Stimulated activated CD8-positive, alpha-beta memory T cell treated with anti-CD3 and anti-CD28 coated beads, Interleukin-4, amount 100 ng/mL, for 48 hours (primary cell): ENCODE measurements at regions not wholly inside any gene's neighbourhood (a gene's known extent, or its start where the extent isn't known, plus 50 kb on each side); places are given as distances from the start of the nearest gene placed in this dataset.
A peak's percentile ranks its signal among the peaks of the same experiment; 100 is the strongest.

Experiments used
- DNase-seq: peaks from one replicate; pipeline ENCODE4 v3.0.0-alpha.2; 2020

DNA sequence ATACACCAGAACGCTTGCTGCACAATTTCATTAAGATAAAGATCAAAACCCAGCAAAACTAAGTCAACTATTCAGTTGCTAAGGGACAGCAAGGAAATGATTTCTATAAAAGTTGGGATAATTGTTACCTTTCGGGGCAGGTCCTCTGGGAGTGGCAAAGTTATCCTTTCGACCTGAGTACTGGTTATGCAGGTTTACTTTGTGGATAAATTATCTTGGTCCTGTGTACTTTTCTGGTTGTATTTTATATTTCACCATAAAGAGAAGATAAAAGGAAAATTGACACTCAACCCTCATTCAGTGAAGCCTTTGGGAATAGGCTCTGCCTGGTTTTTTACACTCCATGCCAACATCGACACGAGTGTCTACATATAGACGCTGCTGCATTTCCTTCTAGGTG, 146.5 kb downstream of the SYK start:
- no peak for DNase-seq

DNA sequence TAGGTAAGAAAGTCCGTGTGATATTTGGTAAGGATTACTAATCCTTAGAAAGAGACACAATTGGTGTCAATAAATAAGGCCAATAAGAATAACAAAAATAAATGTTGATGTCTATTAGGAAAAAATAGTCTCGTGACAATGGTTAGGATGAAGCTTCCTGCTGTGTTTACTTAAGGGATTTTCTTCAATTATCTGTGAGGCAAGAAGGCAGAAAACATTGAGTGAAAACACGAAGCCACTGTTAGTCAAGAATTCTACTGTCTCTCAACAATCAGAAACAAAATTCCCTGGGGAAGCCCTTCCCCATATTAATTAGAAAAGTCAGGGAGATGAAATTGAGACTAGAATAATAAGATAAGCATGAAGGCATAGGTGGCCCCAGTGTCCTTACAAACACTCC, 149.0 kb downstream of the SYK start:
- DNase-seq = no peak

DNA sequence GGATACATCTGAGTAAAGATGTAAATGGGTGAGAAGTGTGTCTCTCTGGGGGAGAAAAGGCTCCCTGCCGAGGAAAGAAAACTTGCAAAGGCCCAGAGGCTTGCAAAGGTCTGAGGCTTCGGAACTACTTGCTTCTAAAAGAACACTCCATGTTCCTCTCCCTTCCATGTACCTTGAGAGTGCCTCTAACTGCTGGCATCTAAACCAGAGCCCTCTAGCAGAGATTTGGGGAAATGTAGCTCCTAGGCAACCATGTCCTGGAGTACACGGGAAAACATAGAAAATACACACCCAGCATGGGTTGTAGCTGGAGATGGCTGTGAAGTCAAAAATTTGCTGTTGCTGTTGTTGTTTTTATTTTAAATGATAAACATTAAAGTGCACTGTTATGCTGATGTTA, 151.6 kb downstream of the SYK start:
- DNase-seq = no peak

DNA sequence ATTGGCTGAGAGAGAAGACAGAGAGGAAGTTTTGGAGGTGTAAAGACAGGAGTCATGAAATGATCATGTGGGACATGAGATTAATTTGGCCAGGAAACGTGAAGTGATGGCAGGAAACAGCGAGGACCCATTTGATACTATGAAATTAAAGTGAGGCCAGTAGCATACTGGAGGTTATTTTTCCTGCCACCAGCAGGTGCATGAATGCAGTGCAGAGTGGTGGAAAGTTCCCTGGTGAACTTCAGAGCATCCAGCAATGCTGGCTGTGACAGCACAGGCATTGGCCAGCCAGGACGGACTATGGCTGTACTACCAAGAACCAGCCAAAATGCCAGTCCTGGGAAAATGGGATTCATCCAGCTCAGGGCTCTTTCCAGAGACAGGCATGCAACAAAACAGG, 152.2 kb downstream of the SYK start:
- no peak for DNase-seq

DNA sequence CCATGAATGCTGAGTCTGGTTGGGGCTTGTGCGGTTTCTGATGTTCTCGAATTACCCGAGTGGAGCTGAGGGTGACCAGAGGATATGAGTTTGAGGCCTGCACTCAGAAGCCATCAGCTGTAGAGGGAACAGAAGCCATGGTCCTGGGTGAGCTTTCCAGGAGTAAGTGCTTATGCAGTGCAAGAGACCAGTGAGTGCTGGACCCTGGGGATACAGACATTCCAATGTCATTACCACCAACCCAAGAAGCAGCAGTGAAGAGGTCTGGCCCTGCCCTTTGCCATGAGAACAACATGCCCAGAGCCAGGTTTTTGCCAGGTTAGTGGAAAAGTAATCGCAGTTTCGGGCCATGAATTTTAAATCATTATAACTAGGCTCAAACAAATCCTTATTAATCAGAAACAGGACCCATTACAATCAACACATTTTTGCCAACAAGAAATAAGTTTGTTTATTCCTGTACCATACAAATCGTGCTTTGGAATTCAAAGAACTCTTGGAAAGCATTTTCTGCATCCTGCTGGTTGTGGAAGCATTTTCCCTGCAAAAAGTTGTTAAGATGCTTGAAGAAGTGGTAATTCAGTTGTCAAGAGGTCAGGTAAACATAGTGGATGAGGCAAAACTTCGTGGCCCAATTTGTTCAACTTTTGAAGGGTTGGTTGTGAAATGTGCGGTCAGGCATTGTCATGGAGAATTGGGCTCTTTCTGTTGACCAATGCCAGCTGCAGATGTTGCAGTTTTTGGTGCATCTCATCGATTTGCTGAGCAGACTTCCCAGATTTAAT, 154.6 kb downstream of the SYK start:
- no peak for DNase-seq

DNA sequence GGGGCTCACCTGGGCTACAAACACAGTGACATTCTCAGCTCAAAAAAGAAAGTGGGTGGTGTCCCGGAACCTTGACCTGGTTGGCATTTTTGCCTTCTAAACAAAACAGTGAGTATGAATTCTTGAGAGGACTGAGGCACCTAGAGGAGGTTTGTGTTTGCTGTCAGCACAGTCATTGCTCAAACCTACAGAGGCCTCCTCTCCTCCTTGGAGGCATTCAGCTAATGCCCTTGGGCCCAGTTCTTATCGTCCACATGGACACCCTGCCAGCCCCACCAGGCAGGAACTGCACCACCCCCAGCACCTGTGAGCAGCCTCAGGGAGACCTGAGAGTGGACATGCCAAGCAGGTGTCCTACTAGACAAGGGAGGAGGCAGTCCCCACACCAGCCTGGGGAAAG, 156.7 kb downstream of the SYK start:
- no peak for DNase-seq

DNA sequence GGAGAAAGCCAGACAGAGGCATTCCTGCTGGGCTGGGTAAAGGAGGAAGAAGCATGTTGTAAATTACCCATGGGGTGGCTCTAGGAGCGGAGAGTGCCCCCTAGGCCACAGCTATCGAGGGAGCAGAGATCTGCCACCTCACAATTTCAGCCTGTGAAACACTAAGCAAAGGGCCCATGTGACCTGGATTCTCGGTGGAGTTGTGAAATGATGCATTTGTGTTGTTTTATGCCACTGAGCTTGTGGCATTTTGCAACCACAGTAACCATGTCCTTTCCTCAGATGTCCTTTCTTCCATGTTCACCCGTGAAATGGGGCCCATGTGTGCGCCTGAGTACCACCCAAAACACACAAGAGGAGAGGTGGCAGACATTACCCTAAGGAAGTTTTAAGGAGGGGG, 159.3 kb downstream of the SYK start:
- no peak for DNase-seq

DNA sequence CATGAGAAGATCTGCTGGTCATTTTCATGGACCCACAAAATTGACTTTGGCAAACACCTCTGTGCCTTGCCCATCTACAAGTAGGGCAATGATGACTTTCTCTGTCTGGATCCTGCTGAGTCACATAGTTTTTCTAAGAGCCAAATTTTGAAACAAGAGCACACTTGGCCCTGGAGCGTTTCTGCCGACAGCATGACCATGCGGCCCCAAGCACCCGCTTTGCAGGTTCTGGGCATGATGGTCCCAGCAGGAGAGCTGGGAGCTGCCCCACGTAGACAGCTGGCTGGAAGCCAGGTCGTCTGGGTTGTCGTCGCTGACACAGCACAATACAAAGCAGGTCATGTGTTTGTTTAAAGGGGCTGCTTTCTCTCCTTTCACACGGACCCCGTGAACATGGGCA, 159.8 kb downstream of the SYK start:
- no peak for DNase-seq

DNA sequence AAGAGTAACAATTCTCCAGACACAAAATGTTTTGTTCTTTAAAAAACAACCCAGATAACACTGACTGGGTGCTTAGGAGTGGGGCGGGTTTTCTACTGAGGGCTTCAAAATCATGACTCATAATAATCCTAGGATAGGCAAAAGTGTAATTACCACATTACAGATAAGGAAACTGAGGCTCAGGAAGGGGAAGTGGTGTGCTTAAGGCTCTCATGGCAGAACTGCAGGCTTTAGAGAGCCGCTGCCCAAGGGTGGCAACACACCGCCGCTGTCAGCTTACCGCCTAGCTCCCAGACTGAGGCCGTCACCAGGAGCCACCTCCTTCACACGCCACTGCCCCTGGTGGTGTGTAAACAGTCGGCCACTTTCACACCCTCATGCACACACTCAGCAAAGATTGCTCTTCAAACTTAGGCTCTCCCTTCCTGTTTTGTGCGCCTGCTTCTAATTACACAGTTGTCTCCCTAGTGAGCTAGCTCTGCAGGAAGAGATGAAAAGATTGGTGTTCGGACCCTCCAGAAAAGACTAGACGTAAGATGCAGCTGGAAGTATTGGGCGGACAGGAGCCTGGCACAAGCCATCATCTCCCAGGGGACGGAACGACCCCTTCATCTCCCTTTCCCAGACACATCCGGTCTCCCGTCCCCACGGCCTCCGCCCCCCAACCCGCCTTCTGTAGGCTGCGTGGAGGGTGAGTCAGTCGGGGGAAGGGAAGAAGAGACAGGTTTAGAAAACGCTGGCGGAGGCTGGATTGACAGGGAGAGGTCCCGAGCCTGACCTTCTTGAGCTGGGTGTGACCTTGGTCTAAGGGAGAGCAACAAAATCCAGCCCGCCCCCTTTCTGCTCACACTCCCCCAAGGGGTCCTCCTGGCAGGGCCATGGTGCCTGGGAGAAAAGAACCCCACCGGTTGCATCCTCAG, 162.7 kb downstream of the SYK start:
- DNase-seq = peak; percentile 40

DNA sequence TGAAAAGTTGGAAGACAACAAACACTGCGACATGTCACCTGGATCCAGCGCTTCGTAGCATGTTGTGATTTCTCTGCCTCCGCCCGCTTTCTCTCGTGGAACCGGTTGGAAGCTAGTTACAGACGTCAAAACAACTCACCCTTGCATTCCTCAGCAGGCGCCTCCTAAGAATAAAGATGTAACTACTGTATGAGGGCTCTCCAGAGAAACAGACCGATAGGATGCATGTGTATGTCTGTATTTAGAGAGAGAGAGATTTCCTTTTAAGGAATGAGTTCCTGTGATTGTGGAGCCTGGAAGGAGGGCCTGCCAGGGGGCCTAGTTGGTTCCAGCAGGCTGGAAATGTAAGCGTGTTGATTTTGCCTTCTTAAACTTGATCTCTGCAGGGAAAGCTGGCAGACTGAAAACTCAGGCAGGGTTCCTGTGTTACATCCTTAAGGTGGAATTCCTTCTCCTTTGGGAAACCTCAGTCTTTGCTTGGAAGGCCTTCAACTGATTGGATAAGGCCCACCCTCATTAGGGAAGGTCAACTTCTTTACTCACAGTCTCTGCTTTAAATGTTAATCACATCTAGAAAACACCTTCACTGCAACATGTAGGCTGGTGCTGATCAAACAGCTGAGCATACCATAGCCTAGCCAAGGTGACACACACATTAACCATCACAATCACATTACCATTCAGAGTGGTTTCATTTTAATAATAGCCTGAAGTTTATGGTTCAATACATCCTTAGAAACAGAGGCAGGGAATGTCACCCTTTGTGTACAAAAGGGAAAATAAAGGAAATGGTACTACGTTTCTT, 163.8 kb downstream of the SYK start:
- no peak for DNase-seq

DNA sequence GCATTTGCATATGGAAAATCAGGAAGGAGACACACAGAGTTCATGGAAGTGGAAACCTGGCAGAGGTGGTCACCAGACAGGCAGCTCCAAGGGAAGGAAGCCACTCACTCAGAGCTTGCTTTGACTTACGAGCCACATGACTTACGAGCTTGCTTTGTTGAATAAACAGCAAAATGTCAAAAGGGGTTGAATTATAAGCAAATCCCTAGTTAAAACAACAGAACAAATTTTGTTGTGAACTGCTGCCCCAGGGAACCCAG, 164.3 kb downstream of the SYK start:
- no peak for DNase-seq

DNA sequence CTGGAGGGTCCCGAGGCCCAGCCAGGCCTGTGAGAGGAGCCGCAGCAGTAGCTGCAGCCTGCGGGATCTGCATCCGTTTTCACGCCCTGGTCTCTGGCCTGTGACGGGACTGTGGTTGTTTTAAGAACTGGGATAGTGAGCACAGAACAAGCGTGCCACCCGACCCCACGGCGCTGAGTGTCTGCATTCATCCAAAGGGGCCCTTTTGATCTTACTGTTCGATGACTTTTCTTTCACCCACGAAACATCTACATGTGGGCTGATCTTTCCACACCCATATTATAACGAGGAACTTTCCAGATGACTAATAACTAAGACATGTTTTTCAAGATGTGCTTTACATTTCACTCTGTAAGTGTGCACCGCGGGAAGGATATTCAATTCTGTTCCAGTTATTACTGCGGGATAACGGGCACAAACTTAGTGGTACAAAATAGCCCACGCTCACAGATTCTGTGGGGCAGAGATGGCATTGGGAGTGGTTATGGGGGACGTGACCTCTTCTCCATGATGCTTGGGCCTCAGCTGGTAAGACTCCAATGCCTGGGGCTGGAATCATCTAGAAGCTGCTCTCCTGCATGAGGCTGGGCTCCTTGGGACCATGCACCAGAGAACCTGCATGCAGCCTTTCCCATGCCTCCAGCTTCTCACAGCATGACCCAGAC, 165.0 kb downstream of the SYK start:
- peak; percentile 73 for DNase-seq

DNA sequence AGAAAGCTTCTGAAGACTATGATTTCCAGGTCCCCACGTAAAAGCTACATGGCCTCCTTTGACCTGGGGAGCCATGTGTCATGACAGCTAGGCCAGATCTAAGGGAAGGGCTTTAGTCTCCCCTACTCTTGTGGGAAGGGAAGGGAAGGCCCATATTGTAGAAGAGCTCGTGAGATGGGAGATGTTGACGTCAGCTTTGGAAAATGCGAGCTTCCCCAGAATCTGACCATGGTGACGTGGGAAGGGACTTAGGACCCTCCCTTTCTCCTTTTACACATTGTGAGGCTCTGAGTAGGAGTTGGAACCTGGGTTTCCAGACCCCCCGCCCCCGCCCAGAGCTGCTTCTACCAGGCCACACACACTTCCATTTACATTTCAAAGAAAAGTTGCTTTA, 165.5 kb downstream of the SYK start:
- no peak for DNase-seq

DNA sequence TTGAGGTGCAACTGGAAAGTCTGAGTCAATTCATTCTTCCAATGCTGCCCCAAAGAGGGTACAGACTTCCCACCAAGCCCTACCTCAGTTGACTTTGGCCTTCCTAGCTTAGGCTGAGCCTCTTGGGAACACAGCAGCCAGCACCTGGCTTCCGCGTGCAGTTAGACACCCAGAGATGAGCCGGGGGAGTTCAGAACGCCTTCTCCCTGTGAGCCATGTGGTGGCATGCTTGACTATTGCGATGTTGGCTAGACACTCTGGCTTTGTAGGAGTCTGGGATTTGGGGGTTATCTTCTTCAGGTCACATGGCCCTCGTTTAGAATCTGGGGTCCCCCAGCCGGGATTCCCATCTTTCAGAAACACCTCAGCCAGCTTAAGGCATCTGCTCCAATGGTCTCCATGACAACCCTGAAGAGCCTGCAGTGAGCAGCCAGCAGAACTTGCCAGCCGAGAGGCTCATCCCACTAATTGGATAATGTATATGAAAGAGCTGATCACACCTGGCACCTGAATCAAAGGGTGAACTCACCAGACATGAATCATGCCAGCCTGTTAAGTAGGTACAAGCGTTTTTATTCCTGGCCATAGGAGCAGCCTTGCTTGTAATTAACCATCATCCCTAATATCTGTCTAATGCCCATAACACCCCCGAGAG, 167.5 kb downstream of the SYK start:
- DNase-seq = no peak

DNA sequence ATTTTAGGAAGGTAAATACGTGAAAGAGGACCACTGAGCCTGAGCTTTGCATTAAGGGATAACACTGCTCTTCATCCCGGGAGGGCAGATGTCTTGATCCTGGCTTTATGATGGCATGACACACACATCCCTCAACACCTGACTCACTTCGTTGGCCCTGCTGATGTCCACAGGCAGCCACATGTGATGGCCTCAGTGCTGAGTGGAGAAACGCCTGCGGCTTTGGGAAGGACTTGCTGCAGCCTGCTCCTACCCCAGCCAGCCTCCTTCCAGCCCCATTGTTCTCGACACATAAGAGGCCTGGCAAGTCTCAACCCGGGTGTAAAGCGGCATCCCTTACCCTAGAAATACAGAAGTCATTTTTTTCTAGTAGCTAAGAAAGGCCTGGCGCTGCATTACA, 169.0 kb downstream of the SYK start:
- no peak for DNase-seq

DNA sequence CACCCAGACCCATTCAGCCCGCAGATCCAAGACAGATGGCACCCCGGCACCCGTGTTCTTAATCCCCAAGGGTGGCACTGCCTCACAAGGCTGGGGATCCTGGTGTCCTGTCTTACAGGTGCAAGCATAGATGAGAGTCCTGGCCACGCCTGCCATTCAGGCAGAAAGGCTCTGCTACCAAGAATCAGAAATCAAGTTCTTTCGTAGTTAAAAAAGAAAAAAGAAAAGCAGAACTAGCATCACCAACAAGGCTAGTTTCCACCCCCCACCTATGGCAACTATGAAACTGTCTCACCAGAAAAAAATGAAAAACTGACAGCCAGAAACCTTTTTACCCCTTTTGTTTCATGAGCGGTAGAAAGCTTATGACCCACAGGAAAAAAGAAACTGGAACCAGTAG, 170.4 kb downstream of the SYK start:
- no peak for DNase-seq

DNA sequence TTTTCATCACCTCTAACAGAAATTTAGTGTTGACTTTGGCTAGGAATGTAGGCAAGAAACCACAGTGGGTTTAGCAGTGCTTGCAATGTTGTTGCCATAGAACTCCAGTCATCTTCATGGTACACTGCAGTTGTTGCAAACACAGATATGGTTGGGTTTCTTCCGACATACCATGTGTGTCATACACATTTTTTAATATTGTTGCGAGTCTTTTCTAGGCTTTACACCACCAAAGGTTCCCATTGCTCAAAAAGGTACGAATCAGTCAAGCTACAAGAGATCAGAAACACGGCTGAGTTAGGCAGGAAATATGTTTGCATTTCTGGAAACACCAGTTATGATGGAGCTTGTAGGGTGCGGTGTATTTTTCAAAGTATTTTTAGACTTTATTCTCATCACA, 172.4 kb downstream of the SYK start:
- DNase-seq = no peak

DNA sequence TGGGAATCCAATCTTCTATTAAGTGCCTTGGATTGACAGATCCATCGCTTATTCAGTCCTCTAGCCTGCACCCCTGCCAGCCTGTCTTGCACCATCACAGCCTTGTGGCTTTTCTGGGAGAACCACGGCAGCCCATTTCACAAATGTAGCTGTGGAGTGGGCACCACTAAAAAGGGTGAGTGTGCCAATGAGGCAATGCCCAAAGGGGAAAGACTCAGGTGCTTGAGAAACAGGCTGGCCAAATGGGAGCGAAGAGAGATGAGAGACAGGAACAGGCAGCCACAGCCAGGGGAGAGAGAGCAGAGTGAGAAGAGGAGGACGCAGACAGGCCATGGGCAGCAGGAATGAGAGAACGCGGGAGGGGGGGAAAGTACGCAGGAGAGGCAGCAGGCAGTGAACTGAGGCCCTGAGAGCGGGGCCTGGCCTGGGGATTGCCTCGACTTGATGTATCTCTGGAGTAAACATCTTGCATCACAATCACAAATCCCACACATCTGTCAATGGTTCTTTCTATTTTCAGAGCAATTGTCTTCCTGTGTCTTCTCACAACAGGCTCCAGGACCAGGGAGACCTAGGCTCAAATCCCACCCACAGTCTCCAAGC, 173.1 kb downstream of the SYK start:
- no peak for DNase-seq

DNA sequence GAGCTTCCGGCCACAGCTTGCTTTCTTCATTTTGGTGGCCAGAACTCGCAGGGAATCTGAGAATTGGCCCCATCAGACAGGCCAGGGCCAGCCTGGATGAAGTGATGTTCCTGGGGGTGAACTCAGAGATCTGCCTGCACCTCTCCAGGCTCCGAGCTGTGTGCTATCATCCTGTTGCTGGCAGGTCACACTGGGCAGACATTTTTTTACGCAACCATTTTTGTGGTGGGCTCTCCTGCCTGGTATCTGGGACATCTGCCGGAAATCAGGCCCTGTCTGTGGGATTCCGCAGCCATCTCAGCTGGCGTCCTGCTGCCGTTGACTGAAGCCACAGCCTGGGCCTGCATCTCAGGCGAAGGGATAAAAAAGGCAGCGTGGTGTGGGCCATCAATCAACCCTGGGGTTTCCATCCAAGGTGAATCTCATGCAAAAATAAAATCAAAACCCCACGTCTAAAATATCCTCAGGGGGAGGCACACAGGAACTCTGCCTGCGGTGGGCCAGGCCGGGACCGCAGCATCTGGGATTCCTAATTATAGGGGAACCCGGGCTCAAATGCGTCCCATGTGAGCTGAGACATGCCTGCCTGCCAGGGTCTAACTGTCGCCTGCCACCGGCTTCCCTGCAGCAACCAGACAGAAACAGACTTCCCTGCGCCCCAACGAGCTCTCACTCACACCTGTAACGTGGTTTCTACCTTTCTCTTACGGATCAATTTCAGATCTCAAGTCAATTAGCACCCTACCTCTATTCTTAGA, 174.3 kb downstream of the SYK start:
- DNase-seq = no peak

DNA sequence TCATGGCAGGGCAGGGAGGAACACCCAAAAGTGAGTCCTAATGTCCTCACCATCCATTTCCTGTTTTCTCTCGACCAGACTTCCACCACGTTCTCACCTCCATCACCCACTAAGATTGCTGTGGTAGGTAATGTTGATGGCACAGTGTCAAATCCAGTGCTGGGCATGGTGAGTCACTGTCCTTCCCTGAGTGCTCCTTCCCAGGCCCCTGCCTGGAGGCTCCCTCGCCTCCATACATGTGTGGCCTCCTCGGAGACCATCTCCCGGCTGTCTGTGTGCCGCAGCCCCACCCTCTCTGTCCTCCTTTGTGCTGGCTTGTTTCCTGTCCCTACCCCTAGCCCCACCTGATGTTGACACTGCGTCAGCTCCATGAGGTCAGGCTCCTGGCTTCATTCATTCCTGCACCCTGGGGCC, 177.5 kb downstream of the SYK start:
- no peak for DNase-seq

DNA sequence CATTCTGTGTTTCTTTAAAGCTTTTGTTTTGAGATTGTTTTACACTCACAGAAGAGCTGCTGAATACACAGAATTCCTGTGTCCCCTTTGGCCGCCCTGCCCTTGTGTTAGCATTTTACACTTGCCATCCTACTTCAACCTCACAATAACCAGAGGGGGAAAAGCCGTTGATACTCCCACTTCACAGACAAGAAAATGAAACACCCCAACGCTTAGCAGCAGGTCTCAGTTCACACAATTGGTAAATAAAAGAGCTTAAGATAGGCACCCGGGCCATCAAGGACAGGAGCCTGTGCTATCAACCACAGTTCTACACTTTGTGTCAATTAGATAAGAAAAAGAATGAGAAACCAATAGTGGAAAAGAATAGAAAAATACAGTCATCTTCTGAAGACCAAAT, 178.0 kb downstream of the SYK start:
- DNase-seq = no peak
